HL-60 (cell line): ENCODE measurements at regions not wholly inside any gene's neighbourhood (a gene's known extent, or its start where the extent isn't known, plus 50 kb on each side); places are given as distances from the start of the nearest gene placed in this dataset.
"Not testable (repeated sequence)": the region's sequence is repeated elsewhere in the genome, so short reads cannot be mapped to it uniquely, and the experiment has no call there.

Experiments used
- POLR2AphosphoS5 ChIP-seq: IDR thresholded peaks from 2 replicates; pipeline ENCODE4 v1.6.1; 2012; ENCODE audit warnings: low read depth
- SPI1 ChIP-seq: IDR thresholded peaks from 2 replicates; pipeline ENCODE4 v1.6.1; 2012; ENCODE audit warnings: low read depth, mild to moderate bottlenecking, borderline replicate concordance
- TF ChIP-seq, protein P1 (sequence below): IDR thresholded peaks from one replicate; pipeline ENCODE4 v1.5.1; 2011; ENCODE audit warnings: low read length, control low read depth, inconsistent platforms; ENCODE audit not compliant: insufficient read depth
- TF ChIP-seq, protein P2 (sequence below): IDR thresholded peaks from 2 replicates; pipeline ENCODE4 v1.6.1; 2012; ENCODE audit warnings: low read depth; ENCODE audit not compliant: insufficient replicate concordance

DNA sequence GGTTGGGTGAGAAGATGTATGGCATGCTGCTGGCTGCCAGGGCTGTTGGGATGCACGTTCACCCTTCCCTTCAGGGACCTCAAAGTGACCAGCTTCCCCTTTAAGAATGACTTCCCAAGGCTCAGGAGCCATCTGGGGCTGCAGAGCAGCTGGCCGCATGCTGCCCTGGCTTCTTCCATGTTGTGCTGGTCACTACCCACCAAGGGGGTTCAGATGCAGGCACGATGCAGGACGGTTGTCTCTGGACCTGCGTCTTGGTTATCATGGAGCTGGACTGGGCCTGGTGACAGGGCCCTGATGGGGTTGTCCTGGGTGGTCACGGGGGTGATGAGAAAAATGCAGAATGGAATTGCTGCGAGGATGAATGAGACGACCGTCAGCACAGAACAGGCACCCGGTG is 297.8 kb downstream of the POTED start:
- TF ChIP-seq, protein P1, sequence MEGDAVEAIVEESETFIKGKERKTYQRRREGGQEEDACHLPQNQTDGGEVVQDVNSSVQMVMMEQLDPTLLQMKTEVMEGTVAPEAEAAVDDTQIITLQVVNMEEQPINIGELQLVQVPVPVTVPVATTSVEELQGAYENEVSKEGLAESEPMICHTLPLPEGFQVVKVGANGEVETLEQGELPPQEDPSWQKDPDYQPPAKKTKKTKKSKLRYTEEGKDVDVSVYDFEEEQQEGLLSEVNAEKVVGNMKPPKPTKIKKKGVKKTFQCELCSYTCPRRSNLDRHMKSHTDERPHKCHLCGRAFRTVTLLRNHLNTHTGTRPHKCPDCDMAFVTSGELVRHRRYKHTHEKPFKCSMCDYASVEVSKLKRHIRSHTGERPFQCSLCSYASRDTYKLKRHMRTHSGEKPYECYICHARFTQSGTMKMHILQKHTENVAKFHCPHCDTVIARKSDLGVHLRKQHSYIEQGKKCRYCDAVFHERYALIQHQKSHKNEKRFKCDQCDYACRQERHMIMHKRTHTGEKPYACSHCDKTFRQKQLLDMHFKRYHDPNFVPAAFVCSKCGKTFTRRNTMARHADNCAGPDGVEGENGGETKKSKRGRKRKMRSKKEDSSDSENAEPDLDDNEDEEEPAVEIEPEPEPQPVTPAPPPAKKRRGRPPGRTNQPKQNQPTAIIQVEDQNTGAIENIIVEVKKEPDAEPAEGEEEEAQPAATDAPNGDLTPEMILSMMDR: not testable (repeated sequence)
- TF ChIP-seq POLR2AphosphoS5, SPI1: not testable (repeated sequence)
- TF ChIP-seq, protein P2, sequence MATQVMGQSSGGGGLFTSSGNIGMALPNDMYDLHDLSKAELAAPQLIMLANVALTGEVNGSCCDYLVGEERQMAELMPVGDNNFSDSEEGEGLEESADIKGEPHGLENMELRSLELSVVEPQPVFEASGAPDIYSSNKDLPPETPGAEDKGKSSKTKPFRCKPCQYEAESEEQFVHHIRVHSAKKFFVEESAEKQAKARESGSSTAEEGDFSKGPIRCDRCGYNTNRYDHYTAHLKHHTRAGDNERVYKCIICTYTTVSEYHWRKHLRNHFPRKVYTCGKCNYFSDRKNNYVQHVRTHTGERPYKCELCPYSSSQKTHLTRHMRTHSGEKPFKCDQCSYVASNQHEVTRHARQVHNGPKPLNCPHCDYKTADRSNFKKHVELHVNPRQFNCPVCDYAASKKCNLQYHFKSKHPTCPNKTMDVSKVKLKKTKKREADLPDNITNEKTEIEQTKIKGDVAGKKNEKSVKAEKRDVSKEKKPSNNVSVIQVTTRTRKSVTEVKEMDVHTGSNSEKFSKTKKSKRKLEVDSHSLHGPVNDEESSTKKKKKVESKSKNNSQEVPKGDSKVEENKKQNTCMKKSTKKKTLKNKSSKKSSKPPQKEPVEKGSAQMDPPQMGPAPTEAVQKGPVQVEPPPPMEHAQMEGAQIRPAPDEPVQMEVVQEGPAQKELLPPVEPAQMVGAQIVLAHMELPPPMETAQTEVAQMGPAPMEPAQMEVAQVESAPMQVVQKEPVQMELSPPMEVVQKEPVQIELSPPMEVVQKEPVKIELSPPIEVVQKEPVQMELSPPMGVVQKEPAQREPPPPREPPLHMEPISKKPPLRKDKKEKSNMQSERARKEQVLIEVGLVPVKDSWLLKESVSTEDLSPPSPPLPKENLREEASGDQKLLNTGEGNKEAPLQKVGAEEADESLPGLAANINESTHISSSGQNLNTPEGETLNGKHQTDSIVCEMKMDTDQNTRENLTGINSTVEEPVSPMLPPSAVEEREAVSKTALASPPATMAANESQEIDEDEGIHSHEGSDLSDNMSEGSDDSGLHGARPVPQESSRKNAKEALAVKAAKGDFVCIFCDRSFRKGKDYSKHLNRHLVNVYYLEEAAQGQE: not testable (repeated sequence)
